ENCODE measurements at regions not wholly inside any gene's neighbourhood (a gene's known extent, or its start where the extent isn't known, plus 50 kb on each side); places are given as distances from the start of the nearest gene placed in this dataset.

- TF ChIP-seq CTCF (IDR thresholded peaks at IDR 0.05) (no peak), POLR2A (IDR thresholded peaks at IDR 0.05) (no peak), POLR2AphosphoS5 (IDR thresholded peaks at IDR 0.05) (no peak), EP300 (IDR thresholded peaks at IDR 0.05) (no peak)
Observed at GRCh38 chr2:144042751-144043150, 477.2 kb downstream of the ZEB2 start.

All from upper lobe of left lung (tissue), 4 donors.